ENCODE measurements at regions not wholly inside any gene's neighbourhood (a gene's known extent, or its start where the extent isn't known, plus 50 kb on each side); places are given as distances from the start of the nearest gene placed in this dataset.

DNA sequence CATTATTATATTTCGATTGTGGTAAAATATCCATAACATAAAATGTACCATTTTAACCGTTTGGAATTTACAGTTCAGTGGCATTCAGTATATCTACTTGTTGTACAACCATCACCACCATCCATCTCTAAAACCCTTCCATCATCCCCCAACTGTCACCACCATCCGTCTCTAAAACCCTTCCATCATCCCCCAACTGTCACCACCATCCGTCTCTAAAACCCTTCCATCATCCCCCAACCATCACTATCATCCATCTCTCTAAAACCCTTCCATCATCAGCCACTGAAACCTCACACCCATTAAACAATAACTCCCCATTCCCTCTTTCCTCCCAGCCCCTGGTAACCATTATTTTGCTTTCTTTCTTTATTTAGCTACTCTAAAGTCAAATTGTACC is 144.2 kb upstream of the EEA1 start:
- Histone ChIP-seq H3K4me2 (ENCODE audit: low read depth, low read length, poor library complexity, severe bottlenecking) (no peak overlapping the region), H3K27me3 (ENCODE audit: low read length) (no peaks in the 10 kb centered on the region), H3K4me3 (ENCODE audit: insufficient read depth, low read length, poor library complexity, severe bottlenecking) (no peak overlapping the region), H3K9me3 (ENCODE audit: insufficient read depth, low read length) (no peaks in the 10 kb centered on the region), H3F3A (ENCODE audit: insufficient read depth) (no peaks in the 10 kb centered on the region), H3K9me2 (replicated peaks; ENCODE audit: insufficient read depth, low read length) (no peaks in the 10 kb centered on the region), H3K27ac (ENCODE audit: low read depth, low read length) (no peak overlapping the region), H3K79me2 (ENCODE audit: insufficient read depth, low read length) (no peaks in the 10 kb centered on the region), H3K9ac (ENCODE audit: low read length) (no peak overlapping the region), H4K20me1 (ENCODE audit: low read depth, low read length) (no peaks in the 10 kb centered on the region), H2AFZ (ENCODE audit: low read depth, low read length, severe bottlenecking) (no peak overlapping the region), H3K36me3 (ENCODE audit: low read length) (no peaks in the 10 kb centered on the region)
- TF ChIP-seq, protein P1, sequence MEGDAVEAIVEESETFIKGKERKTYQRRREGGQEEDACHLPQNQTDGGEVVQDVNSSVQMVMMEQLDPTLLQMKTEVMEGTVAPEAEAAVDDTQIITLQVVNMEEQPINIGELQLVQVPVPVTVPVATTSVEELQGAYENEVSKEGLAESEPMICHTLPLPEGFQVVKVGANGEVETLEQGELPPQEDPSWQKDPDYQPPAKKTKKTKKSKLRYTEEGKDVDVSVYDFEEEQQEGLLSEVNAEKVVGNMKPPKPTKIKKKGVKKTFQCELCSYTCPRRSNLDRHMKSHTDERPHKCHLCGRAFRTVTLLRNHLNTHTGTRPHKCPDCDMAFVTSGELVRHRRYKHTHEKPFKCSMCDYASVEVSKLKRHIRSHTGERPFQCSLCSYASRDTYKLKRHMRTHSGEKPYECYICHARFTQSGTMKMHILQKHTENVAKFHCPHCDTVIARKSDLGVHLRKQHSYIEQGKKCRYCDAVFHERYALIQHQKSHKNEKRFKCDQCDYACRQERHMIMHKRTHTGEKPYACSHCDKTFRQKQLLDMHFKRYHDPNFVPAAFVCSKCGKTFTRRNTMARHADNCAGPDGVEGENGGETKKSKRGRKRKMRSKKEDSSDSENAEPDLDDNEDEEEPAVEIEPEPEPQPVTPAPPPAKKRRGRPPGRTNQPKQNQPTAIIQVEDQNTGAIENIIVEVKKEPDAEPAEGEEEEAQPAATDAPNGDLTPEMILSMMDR (IDR thresholded peaks at IDR 0.05; ENCODE audit: insufficient read depth, low read length, poor library complexity, severe bottlenecking) = no peak
- TF ChIP-seq EZH2phosphoT487 (conservative IDR thresholded peaks at IDR 0.05; ENCODE audit: low read length) = no peak

DNA sequence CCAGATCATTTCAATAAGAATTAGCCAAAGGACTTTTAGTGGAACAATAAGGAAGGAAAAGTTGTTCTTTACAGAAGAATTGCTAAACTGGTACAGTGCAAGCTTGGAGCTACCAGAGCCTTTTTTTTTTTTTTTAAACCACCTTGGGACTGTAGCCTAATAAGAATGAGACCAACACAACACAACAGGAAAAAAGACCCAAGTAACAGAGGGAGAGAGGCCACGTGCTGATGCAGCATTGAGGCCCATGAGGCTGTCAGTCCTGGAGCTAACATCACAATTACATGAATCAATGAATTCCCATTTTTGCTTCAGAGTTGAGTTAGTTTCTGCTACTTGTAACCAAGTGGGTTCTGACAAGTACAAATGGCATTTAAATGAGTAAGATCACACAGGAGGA is 149.0 kb upstream of the EEA1 start:
- H3K27ac ChIP-seq (ENCODE audit: low read depth, low read length) = no peak overlapping the region
- H3K79me2 ChIP-seq (ENCODE audit: insufficient read depth, low read length) = no peaks in the 10 kb centered on the region
- H3K4me2 ChIP-seq (ENCODE audit: low read depth, low read length, poor library complexity, severe bottlenecking) = no peak overlapping the region
- H3K36me3 ChIP-seq (ENCODE audit: low read length) = no peaks in the 10 kb centered on the region
- H4K20me1 ChIP-seq (ENCODE audit: low read depth, low read length) = no peaks in the 10 kb centered on the region
- H3F3A ChIP-seq (ENCODE audit: insufficient read depth) = no peaks in the 10 kb centered on the region
- H3K9me3 ChIP-seq (ENCODE audit: insufficient read depth, low read length) = no peaks in the 10 kb centered on the region
- H3K4me3 ChIP-seq (ENCODE audit: insufficient read depth, low read length, poor library complexity, severe bottlenecking) = no peak overlapping the region
- H3K9ac ChIP-seq (ENCODE audit: low read length) = no peak overlapping the region
- H2AFZ ChIP-seq (ENCODE audit: low read depth, low read length, severe bottlenecking) = no peak overlapping the region
- no peaks in the 10 kb centered on the region for H3K27me3 ChIP-seq (ENCODE audit: low read length)
- H3K9me2 ChIP-seq (replicated peaks; ENCODE audit: insufficient read depth, low read length) = no peaks in the 10 kb centered on the region
- TF ChIP-seq EZH2phosphoT487 (conservative IDR thresholded peaks at IDR 0.05; ENCODE audit: low read length) = no peak
- TF ChIP-seq, protein P1 (IDR thresholded peaks at IDR 0.05; ENCODE audit: insufficient read depth, low read length, poor library complexity, severe bottlenecking) = no peak

DNA sequence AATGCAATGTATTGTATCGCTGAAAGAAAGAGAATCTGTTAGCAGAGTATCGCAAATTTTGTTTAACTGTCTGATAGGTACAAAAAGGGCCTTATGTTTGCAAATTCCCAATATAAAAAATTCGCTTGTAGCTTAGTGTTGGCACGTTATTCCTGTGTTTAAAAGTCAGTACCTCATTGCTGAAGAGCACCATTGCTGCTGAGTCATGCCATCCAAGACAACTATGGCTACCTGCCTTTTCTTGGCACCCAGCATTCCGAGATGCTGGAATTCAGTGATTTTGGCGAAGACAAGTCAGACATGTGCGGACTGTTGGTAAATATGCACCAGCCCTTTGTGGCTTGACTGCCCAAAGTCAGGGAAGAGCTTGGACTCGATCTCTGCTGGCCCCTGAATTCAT is 149.5 kb upstream of the EEA1 start:
- Histone ChIP-seq H3K4me3 (ENCODE audit: insufficient read depth, low read length, poor library complexity, severe bottlenecking) (no peak overlapping the region), H3K27me3 (ENCODE audit: low read length) (no peaks in the 10 kb centered on the region), H3K4me2 (ENCODE audit: low read depth, low read length, poor library complexity, severe bottlenecking) (no peak overlapping the region), H3K9ac (ENCODE audit: low read length) (no peak overlapping the region), H3K36me3 (ENCODE audit: low read length) (no peaks in the 10 kb centered on the region), H4K20me1 (ENCODE audit: low read depth, low read length) (no peaks in the 10 kb centered on the region), H3F3A (ENCODE audit: insufficient read depth) (no peaks in the 10 kb centered on the region), H3K9me3 (ENCODE audit: insufficient read depth, low read length) (no peaks in the 10 kb centered on the region), H2AFZ (ENCODE audit: low read depth, low read length, severe bottlenecking) (no peak overlapping the region), H3K79me2 (ENCODE audit: insufficient read depth, low read length) (no peaks in the 10 kb centered on the region), H3K27ac (ENCODE audit: low read depth, low read length) (no peak overlapping the region), H3K9me2 (replicated peaks; ENCODE audit: insufficient read depth, low read length) (no peaks in the 10 kb centered on the region)
- no peak for TF ChIP-seq EZH2phosphoT487 (conservative IDR thresholded peaks at IDR 0.05; ENCODE audit: low read length)
- TF ChIP-seq, protein P1 (IDR thresholded peaks at IDR 0.05; ENCODE audit: insufficient read depth, low read length, poor library complexity, severe bottlenecking) = no peak

DNA sequence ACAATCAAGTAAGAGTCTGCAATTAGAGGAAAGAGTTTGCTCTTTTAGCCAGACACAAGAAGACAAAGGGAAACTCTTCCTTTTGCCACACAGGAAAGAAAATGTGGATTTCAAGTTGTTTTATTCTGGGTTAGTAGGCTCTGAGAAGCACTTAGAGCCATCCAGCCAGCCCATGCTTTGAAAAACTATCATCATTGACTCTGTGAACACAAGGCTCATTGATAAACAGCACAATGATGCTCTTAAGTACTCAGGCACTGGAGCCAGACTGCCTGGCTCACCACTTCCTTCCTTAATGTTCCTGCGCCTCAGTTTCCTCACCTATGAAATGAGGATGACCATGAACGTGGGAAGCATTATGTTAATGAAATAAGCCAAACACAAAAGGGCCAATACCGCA is 150.2 kb upstream of the EEA1 start:
- Histone ChIP-seq H3F3A (ENCODE audit: insufficient read depth) (no peaks in the 10 kb centered on the region), H3K79me2 (ENCODE audit: insufficient read depth, low read length) (no peaks in the 10 kb centered on the region), H3K36me3 (ENCODE audit: low read length) (no peaks in the 10 kb centered on the region), H2AFZ (ENCODE audit: low read depth, low read length, severe bottlenecking) (no peak overlapping the region), H3K27ac (ENCODE audit: low read depth, low read length) (no peak overlapping the region), H3K27me3 (ENCODE audit: low read length) (no peaks in the 10 kb centered on the region), H3K9me2 (replicated peaks; ENCODE audit: insufficient read depth, low read length) (no peaks in the 10 kb centered on the region), H4K20me1 (ENCODE audit: low read depth, low read length) (no peaks in the 10 kb centered on the region), H3K9me3 (ENCODE audit: insufficient read depth, low read length) (no peaks in the 10 kb centered on the region), H3K4me2 (ENCODE audit: low read depth, low read length, poor library complexity, severe bottlenecking) (no peak overlapping the region), H3K9ac (ENCODE audit: low read length) (no peak overlapping the region), H3K4me3 (ENCODE audit: insufficient read depth, low read length, poor library complexity, severe bottlenecking) (no peak overlapping the region)
- TF ChIP-seq, protein P1 (IDR thresholded peaks at IDR 0.05; ENCODE audit: insufficient read depth, low read length, poor library complexity, severe bottlenecking) = no peak
- TF ChIP-seq EZH2phosphoT487 (conservative IDR thresholded peaks at IDR 0.05; ENCODE audit: low read length) = no peak

All from SU-DHL-6 (cell line).